Sigmoid colon (tissue), 4 donors: ENCODE measurements at regions not wholly inside any gene's neighbourhood (a gene's known extent, or its start where the extent isn't known, plus 50 kb on each side); places are given as distances from the start of the nearest gene placed in this dataset.

ENCODE experiments used
- CTCF ChIP-seq, 4 experiments: fragments of 450-650 bp in 3 of 4; fragments of 200-600 bp in 1 of 4; IDR thresholded peaks; one replicate each; pipeline ENCODE4 v1.5.1; 2016 to 2019; ENCODE audit warnings: antibody characterized with exemption in 4 of 4, mild to moderate bottlenecking in 3 of 4, moderate library complexity in 2 of 4
- EP300 ChIP-seq, 4 donors: sonication (generic); formaldehyde crosslinking; IDR thresholded peaks; one replicate each; pipeline ENCODE4 v1.6.1; 2017; ENCODE audit warnings: antibody characterized with exemption in 4 of 4
- POLR2A ChIP-seq, 2 donors: fragments of 450-650 bp; IDR thresholded peaks; one replicate each; pipeline ENCODE4 v1.6.1; 2016; ENCODE audit warnings: antibody characterized with exemption in 2 of 2, mild to moderate bottlenecking in 2 of 2, moderate library complexity in 2 of 2

GRCh38 chr2:80969900-80970299 is 665.3 kb upstream of the LRRTM1 start:
- TF ChIP-seq CTCF (IDR thresholded peaks at IDR 0.05) (no peak), POLR2A (IDR thresholded peaks at IDR 0.05) (no peak), EP300 (IDR thresholded peaks at IDR 0.05) (no peak)
